HG03066 (cell line): ENCODE measurements at regions not wholly inside any gene's neighbourhood (a gene's known extent, or its start where the extent isn't known, plus 50 kb on each side); places are given as distances from the start of the nearest gene placed in this dataset.

Source experiments
- ATAC-seq: cut with Tn5 transposase; IDR thresholded peaks from one replicate; pipeline ENCODE4 v1.9.1; 2021; ENCODE audit warnings: low read depth; ENCODE audit not compliant: unreplicated experiment

- no peak for ATAC-seq
Observed at GRCh38 chr2:150572194-150572766, 84.8 kb upstream of the RND3 start.

GRCh38 chr2:150571121-150571520 is 83.7 kb upstream of the RND3 start:
- no peak for ATAC-seq

- no peak for ATAC-seq
Observed at GRCh38 chr2:150570712-150571111, 83.2 kb upstream of the RND3 start.

DNA sequence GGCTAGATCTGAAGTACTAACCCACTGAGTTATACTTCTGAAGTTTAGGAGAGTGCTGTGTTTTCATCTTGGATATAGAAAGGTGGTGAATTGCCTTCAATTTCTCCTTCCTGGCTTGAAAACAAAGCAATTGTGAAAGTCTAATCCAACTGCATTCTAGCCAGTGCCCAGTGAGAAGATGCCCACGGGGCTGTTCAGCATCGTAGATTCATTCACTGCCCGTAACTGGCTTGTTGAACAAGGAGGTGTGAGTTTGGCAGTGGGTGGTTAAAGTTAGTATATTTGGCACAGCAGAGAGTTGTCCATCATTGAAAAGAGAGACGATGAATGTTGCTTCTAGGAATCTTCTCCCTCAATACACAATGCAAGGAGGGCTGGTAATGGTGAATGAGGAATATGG is 82.3 kb upstream of the RND3 start:
- no peak for ATAC-seq

GRCh38 chr2:150567771-150568301 is 80.4 kb upstream of the RND3 start:
- ATAC-seq, result no peak

DNA sequence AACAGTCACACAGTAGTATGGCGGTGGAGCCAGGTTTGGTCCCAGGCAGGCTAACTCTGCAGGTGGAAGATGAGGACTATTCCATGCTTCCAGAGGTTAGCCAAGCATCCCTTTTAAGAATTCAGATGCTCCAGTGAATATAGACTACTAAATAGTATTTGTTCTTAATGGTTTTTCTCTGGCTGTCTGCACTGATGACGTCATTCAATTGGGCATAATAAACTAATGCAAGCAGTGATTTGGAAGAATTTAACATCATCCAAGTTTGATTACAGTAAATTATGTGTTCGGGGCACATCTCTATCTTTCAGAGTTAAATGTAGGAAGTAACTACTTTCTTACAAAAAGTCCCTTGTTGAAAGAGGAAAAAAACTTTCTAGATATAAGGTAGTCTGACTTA is 78.8 kb upstream of the RND3 start:
- ATAC-seq, result no peak

- no peak for ATAC-seq
Observed at GRCh38 chr2:150561076-150561475, 73.6 kb upstream of the RND3 start.

DNA sequence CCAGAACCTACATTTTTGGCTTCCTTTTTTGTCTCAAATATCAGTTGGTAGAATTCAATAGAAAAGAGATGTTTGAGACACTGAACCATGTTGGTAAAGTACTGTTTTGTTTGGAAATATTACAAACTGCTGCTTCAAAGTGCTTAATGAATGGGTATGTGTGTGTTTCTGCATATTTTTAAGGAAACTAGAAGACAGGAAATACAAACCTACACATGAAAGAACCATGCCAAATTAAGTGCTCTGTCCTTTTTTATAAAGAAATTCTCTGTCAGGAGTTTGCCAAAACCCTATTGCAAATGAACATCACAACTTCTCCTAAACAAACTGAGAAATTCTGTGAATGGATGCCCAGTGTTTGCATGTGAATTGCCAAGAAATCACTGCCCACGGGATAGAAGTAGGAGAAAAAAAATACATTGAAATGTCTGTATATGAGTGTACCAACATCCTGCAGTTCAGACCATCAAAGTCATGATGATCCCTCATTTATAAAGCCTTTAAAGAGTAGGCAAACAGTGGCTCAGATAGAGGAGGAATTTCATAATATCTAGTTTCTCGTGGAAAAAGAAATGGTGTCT is 69.6 kb upstream of the RND3 start:
- ATAC-seq, result no peak

DNA sequence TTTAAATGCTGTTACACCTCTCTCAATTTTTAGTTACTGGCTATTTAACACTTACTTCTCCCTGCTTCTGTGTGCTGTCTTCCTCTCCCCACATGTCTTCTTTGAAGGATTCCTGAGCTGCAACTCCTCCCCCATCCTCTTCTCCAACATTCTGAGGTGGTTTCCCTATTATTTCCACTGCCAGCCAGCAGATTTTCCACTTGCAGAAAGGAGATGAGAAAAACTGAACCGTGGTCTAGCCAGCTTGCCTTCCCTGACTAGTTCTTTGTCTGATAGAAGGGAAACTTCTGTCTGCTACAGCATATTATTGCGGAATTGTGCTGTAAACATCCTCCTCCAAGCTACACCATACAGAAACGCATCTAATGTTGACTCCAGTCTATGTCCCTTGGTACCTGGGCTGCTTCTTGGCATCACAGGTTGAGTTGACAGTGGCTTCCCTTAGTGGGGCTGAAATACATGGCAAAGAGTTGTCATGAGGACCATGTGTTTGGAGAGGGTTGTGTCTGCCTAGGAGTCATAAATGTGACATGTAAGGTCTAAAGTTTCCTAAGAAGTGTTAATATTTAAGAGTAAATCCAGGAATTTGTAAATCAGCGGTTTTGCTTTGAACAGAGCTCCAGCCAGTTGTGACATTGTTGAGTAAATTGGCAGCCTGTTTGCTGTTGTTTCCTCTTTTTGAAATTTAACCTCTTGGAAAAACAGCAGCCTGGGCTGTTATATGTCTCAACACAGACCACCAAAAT is 68.3 kb upstream of the RND3 start:
- no peak for ATAC-seq

DNA sequence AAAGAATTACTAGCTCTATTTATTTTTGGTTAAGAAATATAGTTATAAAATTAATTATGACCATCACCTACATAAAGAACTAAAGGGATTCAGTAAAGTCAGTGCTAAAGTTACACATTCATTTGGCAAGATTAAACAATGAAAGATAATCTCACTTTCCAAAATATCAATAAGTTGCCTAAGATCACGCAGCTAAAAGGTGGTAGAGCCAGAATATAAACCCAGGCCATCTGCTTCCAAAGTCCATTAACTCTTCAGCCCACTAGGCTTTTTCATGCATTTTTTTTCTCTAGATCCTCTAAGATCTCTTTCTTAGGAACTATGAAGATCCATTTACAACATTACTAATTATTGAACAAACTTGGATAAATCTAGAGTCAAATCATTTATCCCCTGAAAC is 66.6 kb upstream of the RND3 start:
- ATAC-seq, result no peak

DNA sequence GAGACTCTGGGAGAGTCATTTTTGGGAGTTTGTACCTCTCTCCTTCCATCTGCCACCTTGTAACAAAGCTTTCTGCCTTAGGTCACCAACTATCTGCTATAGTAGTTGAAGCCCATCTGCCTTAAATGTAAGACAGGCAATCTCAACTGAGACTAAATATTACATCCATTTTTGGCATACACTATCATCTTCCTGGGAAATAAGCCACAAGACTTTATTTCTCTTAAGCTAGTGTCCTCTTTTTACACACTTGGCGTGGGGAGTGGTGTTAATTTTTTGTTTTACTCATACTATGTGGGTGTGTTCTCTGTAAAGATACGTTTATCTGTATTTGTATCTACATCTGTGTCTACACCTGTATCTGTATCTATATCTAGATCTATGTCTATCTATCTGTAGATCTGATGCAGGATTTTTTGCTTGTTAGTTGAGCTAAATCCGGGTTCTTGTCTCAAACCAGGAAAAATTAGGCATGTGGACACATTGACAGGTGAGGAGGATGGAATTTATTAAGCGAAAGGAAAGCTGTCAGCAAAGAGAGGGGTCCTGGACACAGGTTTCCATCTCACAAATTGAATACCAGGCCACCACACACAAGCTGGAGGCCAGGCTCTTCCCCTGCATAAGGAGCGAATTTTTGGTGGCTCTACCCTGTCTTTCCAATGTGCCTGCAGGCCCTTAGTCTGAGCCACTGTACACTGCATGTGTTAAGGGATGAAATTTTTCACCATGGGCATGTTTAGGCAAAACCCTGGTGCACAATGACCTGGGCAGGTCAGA is 64.8 kb upstream of the RND3 start:
- no peak for ATAC-seq

DNA sequence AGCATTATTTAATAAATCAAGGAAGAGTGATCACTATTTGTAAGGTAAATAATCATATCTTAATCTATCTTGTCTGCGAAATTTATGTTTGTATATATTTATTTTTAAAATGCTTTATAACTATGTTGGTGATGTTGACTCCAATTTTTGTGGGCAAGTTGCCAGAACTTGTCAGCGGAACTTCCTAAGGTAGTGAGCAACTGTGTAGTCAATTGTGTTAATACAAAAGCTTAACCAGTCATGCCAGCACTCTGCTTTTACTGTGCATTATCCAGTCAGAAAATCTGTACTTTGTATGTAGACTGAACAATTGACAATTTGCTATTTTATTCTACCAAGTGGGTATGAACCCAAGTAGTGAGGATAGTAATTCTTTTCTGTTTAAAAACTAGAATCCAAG is 61.9 kb upstream of the RND3 start:
- no peak for ATAC-seq

GRCh38 chr2:150548527-150548926 is 61.1 kb upstream of the RND3 start:
- ATAC-seq, result no peak

DNA sequence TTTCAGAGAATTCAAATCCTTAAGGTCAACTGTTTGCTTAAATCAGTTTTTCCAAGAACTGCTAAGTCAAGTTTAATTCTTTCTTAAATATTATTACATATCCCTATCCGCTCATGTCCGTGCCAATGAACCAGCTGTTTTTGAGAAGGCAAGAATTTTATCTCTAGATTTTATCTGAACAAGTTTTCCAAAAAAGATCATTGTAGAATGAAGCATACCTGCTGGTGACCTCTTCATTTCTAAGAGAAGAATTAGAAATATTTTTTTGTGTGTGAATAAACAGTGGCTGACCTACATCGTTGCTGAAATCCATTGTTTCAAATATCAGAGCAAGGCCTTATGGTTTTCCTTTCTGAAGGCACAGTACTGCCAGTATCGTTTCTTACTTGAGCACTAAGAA is 58.4 kb upstream of the RND3 start:
- no peak for ATAC-seq

DNA sequence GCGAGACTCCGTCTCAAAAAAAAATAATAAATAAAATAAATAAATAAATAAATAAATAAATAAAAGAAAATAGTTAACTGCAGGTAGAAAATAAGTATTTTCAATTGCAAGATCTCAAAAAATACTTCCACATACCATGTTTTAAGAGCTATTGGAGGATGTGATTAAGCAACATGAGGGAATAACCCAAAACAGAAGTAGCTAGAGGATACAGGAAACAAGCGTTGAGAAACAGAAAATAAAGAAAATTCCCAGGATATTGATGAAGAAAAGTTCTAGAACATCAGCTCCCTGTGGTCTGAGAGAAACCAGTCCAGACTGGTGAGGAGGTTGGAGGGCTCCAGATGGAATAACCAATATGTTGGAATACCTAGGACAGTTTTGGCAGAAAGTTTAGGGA is 57.3 kb upstream of the RND3 start:
- ATAC-seq, result no peak

- ATAC-seq, result no peak
Observed at GRCh38 chr2:150542692-150543091, 55.2 kb upstream of the RND3 start.

GRCh38 chr2:150542172-150542571 is 54.7 kb upstream of the RND3 start:
- ATAC-seq, result no peak

DNA sequence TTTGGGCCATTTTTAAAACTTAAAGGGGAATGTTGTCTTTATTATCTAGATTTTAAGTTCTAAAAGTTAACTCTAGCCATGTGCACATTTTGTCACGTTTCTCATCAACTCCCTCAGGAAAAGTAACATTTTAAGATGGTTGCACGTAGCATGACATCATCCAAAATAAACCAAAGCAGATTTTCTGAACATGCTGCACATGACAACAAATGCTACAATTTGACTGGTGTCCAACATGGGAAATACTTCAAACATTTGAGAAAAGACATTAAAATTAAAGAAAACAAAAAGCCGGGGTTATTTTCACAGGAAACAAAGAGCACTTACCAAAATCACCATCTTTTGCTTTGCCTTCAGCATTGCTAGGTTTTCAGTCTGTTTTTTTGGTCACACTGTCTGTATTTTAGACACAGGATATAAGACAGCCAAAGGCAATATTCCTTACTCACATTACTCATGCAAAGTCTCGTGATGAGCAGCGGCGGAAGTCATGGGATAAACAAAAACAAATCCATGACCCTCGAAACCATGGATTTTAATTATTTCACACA is 51.3 kb upstream of the RND3 start:
- no peak for ATAC-seq
